B cell (primary cell): ENCODE measurements at regions not wholly inside any gene's neighbourhood (a gene's known extent, or its start where the extent isn't known, plus 50 kb on each side); places are given as distances from the start of the nearest gene placed in this dataset.

ENCODE experiments used
- ATAC-seq: fragments of 200-7000 bp; cut with Tn5 transposase; one replicate; pipeline ENCODE4 v1.10.0; 2021; ENCODE audit warnings: low read depth, mild to moderate bottlenecking, moderate number of reproducible peaks, moderate library complexity
- CTCF ChIA-PET: fragments of 350-600 bp; sonication (Branson Sonifier 250); formaldehyde crosslinking; loops from one replicate; lab custom pipeline; 2021; ENCODE audit warnings: antibody characterized with exemption, inconsistent platforms; lab: Charles Lee
- POLR2A ChIA-PET: fragments of 350-600 bp; sonication (Branson Sonifier 250); formaldehyde crosslinking; loops from one replicate; lab custom pipeline; 2021; ENCODE audit warnings: antibody characterized with exemption; lab: Charles Lee
- DNase-seq: peaks from one replicate; pipeline ENCODE4 v3.0.0; 2013
- H2AFZ ChIP-seq: 2 replicates; pipeline ENCODE4 v1.6.1; 2012; ENCODE audit warnings: mild to moderate bottlenecking, low read depth, low read length; ENCODE audit not compliant: insufficient read depth, poor library complexity, severe bottlenecking
- H3K27ac ChIP-seq, 2 donors: 1 replicate in 1 of 2; 2 replicates in 1 of 2; pipeline ENCODE4 v1.5.1; 2012 to 2013; ENCODE audit warnings: low read length in 2 of 2, mild to moderate bottlenecking in 2 of 2, moderate library complexity in 1 of 2
- H3K27me3 ChIP-seq, 4 experiments: fragments of 200-600 bp in 1 of 4; sonication (generic) in 1 of 4; replicated peaks in 1 of 4; 1 replicate in 2 of 4; 2 replicates in 2 of 4; pipeline versions ENCODE4 v1.6.1 to v1.7.0; 2013 to 2016; ENCODE audit warnings: low read length in 3 of 4, mild to moderate bottlenecking in 2 of 4, mixed read lengths in 1 of 4, moderate library complexity in 1 of 4; ENCODE audit not compliant: insufficient read depth in 4 of 4, control insufficient read depth in 3 of 4; ENCODE audit errors: control extremely low read depth in 1 of 4
- H3K36me3 ChIP-seq, 2 experiments: replicated peaks in 1 of 2; 1 replicate in 1 of 2; 2 replicates in 1 of 2; pipeline versions ENCODE4 v1.6.1 to v1.7.1; 2013; ENCODE audit warnings: low read length in 1 of 2; ENCODE audit not compliant: insufficient read depth in 2 of 2, control insufficient read depth in 1 of 2; ENCODE audit errors: control extremely low read depth in 1 of 2, extremely low read depth in 1 of 2
- H3K4me1 ChIP-seq, 2 donors: fragments of 200-600 bp in 1 of 2; sonication (generic) in 1 of 2; 1 replicate in 1 of 2; 2 replicates in 1 of 2; pipeline versions ENCODE4 v1.5.1 to v1.6.1; 2013 to 2017; ENCODE audit warnings: low read length in 2 of 2; ENCODE audit not compliant: control insufficient read depth in 2 of 2, insufficient read depth in 2 of 2
- H3K4me2 ChIP-seq: replicated peaks from 2 replicates; pipeline ENCODE3; 2012; ENCODE audit warnings: mild to moderate bottlenecking, low read depth, low read length; ENCODE audit not compliant: poor library complexity, severe bottlenecking
- H3K4me3 ChIP-seq, 5 experiments: fragments of 200-600 bp in 1 of 5; sonication (generic) in 1 of 5; 1 replicate in 3 of 5; 2 replicates in 2 of 5; pipeline versions ENCODE4 v1.5.1 to v1.7.0; 2011 to 2016; ENCODE audit warnings: low read length in 4 of 5, mild to moderate bottlenecking in 4 of 5, low read depth in 2 of 5, control low read depth in 1 of 5, moderate library complexity in 1 of 5; ENCODE audit not compliant: insufficient read depth in 1 of 5; ENCODE audit errors: control extremely low read depth in 1 of 5, extremely low read depth in 1 of 5
- H3K79me2 ChIP-seq: fragments of 200-600 bp; sonication (generic); one replicate; pipeline ENCODE4 v1.6.0; 2016; ENCODE audit warnings: low read length; ENCODE audit not compliant: control insufficient read depth, insufficient read depth
- H3K9ac ChIP-seq: fragments of 200-600 bp; sonication (generic); 2 replicates; pipeline ENCODE4 v1.6.1; 2017; ENCODE audit warnings: mild to moderate bottlenecking, low read length, moderate library complexity
- H3K9me3 ChIP-seq, 3 donors: one replicate each; pipeline versions ENCODE4 v1.6.1 to v1.7.1; 2013; ENCODE audit warnings: low read length in 2 of 3; ENCODE audit not compliant: control insufficient read depth in 2 of 3, insufficient read depth in 1 of 3; ENCODE audit errors: control extremely low read depth in 1 of 3
- H4K20me1 ChIP-seq: 2 replicates; pipeline ENCODE4 v1.6.0; 2012; ENCODE audit warnings: mild to moderate bottlenecking, low read length; ENCODE audit not compliant: insufficient read depth, control insufficient read depth, poor library complexity, severe bottlenecking
- H3K27ac Mint-ChIP-seq: one replicate; pipeline ENCODE4 v1.8.0; 2021; ENCODE audit warnings: mixed read lengths
- H3K27me3 Mint-ChIP-seq: one replicate; pipeline ENCODE4 v1.8.0; 2021; ENCODE audit warnings: mixed read lengths
- H3K4me1 Mint-ChIP-seq: one replicate; pipeline ENCODE4 v1.8.0; 2021; ENCODE audit warnings: mixed read lengths
- H3K4me3 Mint-ChIP-seq: one replicate; pipeline ENCODE4 v1.8.0; 2021; ENCODE audit warnings: mixed read lengths
- H3K9me3 Mint-ChIP-seq: one replicate; pipeline ENCODE4 v1.8.0; 2022; ENCODE audit warnings: mixed read lengths; ENCODE audit not compliant: insufficient read depth
- CTCF ChIP-seq: fragments of 200-600 bp; IDR thresholded peaks from one replicate; pipeline ENCODE4 v1.8.0; 2022; ENCODE audit warnings: antibody characterized with exemption, mild to moderate bottlenecking
- EZH2 ChIP-seq: IDR thresholded peaks from 2 replicates; pipeline ENCODE4 v1.6.1; 2012; ENCODE audit warnings: borderline replicate concordance, low read depth, mild to moderate bottlenecking, moderate library complexity, low read length; ENCODE audit not compliant: insufficient read depth, poor library complexity, severe bottlenecking
- WGBS: methylation state at CpG from one replicate; pipeline ENCODE4 v1.1.5; 2013; ENCODE audit warnings: missing lambda C conversion rate; ENCODE audit not compliant: insufficient coverage; 5-methylcytosine and 5-hydroxymethylcytosine counted together
- intact Hi-C: fragments of 100-400 bp; cut with micrococcal nuclease; formaldehyde crosslinking; loops from one replicate; pipeline ENCODE4 v1.10.0; 2022

GRCh38 chr6:14462135-14462534 is 344.6 kb downstream of the CD83 start:
- no peak for ATAC-seq
- ChIA-PET POLR2A (no interaction called here), CTCF (no interaction called here)
- H3K4me3 Mint-ChIP-seq = no peak overlapping the region
- WGBS = 100% methylated on average over 1 of the region's 3 CpGs
- H3K27me3 Mint-ChIP-seq = no peaks in the 10 kb centered on the region
- no peak overlapping the region for H2AFZ ChIP-seq
- intact Hi-C loops = no loop called here
- no peak overlapping the region for H3K27ac ChIP-seq
- no peaks in the 10 kb centered on the region for H3K79me2 ChIP-seq
- H3K4me1 ChIP-seq = no peaks in the 10 kb centered on the region
- no peak overlapping the region for H3K27ac Mint-ChIP-seq
- no peak overlapping the region for H3K9ac ChIP-seq
- H3K4me2 ChIP-seq = no peak overlapping the region
- DNase-seq = no peak
- TF ChIP-seq EZH2 = no peak
- TF ChIP-seq CTCF = no peak
- no peaks in the 10 kb centered on the region for H4K20me1 ChIP-seq
- no peak overlapping the region for H3K4me3 ChIP-seq
- no peaks in the 10 kb centered on the region for H3K27me3 ChIP-seq
- peaks cover 2 to 9% (median 3%) of the 10 kb centered on the region in 3 donors for H3K9me3 ChIP-seq
- H3K36me3 ChIP-seq = peaks cover 0 to 2% of the 10 kb centered on the region in 2 experiments
- peaks cover 9% of the 10 kb centered on the region for H3K4me1 Mint-ChIP-seq
- no peaks in the 10 kb centered on the region for H3K9me3 Mint-ChIP-seq

- H4K20me1 ChIP-seq = no peaks in the 10 kb centered on the region
- no peaks in the 10 kb centered on the region for H3K27me3 ChIP-seq
- no peak overlapping the region for H3K4me2 ChIP-seq
- Mint-ChIP-seq H3K9me3 (no peaks in the 10 kb centered on the region), H3K27me3 (no peaks in the 10 kb centered on the region), H3K4me1 (peaks cover 9% of the 10 kb centered on the region), H3K27ac (no peak overlapping the region), H3K4me3 (no peak overlapping the region)
- peaks cover 0 to 2% of the 10 kb centered on the region in 2 experiments for H3K36me3 ChIP-seq
- H3K27ac ChIP-seq = no peak overlapping the region
- DNase-seq (no peak), ATAC-seq (no peak)
- no peak overlapping the region for H3K9ac ChIP-seq
- CTCF ChIA-PET = no interaction called here
- H2AFZ ChIP-seq = no peak overlapping the region
- TF ChIP-seq CTCF = no peak
- TF ChIP-seq EZH2 = no peak
- peaks cover 2 to 9% (median 3%) of the 10 kb centered on the region in 3 donors for H3K9me3 ChIP-seq
- POLR2A ChIA-PET = no interaction called here
- H3K4me3 ChIP-seq = no peak overlapping the region
- H3K4me1 ChIP-seq = no peaks in the 10 kb centered on the region
- 88% methylated on average over 1 of the region's 2 CpGs for WGBS
- intact Hi-C loops = no loop called here
- H3K79me2 ChIP-seq = no peaks in the 10 kb centered on the region
Measured at GRCh38 chr6:14462566-14462965, 345.0 kb downstream of the CD83 start.
